ENCODE measurements at regions not wholly inside any gene's neighbourhood (a gene's known extent, or its start where the extent isn't known, plus 50 kb on each side); places are given as distances from the start of the nearest gene placed in this dataset.
"Not testable (repeated sequence)": the region's sequence is repeated elsewhere in the genome, so short reads cannot be mapped to it uniquely, and the experiment has no call there.

DNA sequence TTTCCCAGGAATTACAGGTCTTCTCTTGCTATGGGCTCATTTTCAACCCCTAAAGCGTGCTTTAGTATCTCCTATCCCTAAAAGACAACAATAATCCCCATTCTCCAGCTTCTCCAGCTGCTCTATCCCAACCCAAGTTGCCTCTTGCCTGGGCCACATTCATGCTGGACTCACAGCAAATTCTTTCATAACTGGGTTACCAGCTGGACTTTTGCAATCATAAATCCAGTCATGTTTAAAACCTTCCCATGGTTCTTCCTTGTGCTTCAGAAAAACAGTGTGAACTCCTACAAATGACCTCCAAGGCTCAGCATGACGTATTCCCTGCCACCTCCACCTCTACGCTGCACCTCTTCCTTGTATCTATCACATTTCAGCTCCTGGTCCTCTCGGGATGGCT, 346.9 kb downstream of the GADD45G start:
- H3K36me3 ChIP-seq (ENCODE audit: low read depth), result no peaks in the 10 kb centered on the region
- no peak for ATAC-seq

DNA sequence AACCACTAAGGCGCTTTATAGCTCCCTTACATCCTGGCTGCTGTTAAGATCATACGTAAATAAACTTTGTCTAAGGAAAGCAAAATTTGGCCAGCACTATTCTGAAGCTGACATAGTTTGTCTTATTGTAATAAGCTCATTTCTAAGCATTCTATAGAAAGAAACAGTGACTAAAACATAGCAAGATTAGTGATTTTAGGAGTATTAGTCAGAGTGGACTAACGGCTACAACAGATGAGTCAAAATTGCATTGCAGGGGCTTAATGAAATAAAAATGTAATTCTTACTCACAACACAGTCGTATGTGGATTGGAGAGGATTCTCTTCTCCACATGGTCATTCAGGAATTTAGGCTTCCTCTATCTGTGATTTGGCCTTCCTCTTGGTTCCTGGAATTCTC, 347.6 kb downstream of the GADD45G start:
- Histone ChIP-seq H3K36me3 (ENCODE audit: low read depth) (no peaks in the 10 kb centered on the region), H3K4me1 (ENCODE audit: low read depth) (no peaks in the 10 kb centered on the region), H3K4me3 (no peak overlapping the region), H3K9me3 (no peaks in the 10 kb centered on the region)
- no peak for ATAC-seq
- intact Hi-C loops (cut with DNase I, micrococcal nuclease), result no loop called here
- TF ChIP-seq, protein P1, sequence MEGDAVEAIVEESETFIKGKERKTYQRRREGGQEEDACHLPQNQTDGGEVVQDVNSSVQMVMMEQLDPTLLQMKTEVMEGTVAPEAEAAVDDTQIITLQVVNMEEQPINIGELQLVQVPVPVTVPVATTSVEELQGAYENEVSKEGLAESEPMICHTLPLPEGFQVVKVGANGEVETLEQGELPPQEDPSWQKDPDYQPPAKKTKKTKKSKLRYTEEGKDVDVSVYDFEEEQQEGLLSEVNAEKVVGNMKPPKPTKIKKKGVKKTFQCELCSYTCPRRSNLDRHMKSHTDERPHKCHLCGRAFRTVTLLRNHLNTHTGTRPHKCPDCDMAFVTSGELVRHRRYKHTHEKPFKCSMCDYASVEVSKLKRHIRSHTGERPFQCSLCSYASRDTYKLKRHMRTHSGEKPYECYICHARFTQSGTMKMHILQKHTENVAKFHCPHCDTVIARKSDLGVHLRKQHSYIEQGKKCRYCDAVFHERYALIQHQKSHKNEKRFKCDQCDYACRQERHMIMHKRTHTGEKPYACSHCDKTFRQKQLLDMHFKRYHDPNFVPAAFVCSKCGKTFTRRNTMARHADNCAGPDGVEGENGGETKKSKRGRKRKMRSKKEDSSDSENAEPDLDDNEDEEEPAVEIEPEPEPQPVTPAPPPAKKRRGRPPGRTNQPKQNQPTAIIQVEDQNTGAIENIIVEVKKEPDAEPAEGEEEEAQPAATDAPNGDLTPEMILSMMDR (IDR thresholded peaks at IDR 0.05), result no peak
- DNase-seq, result no peak

More for the DNA sequence above, 346.9 kb downstream of the GADD45G start:
- intact Hi-C loops (cut with DNase I, micrococcal nuclease), result no loop called here
- no peaks in the 10 kb centered on the region for H3K9me3 ChIP-seq
- H3K4me1 ChIP-seq (ENCODE audit: low read depth), result no peaks in the 10 kb centered on the region
- H3K4me3 ChIP-seq, result no peak overlapping the region
- TF ChIP-seq, protein P1 (IDR thresholded peaks at IDR 0.05), result no peak
- no peak for DNase-seq

DNA sequence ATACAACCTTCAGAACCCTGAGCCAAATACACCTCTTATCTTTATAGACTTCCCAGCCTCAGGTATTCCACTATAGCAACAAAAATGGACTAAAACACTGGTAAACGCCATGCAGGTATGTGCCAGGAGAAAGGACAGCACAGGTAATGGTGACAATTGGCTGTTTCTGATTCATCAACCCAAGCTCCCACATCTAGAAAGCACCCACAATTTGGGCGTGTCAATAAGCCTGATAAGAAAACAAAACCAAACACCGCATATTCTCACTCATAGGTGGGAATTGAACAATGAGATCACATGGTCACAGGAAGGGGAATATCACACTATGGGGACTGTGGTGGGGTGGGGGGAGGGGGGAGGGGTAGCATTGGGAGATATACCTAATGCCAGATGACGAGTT, 348.5 kb downstream of the GADD45G start:
- H3K36me3 ChIP-seq (ENCODE audit: low read depth); intact Hi-C loops (cut with DNase I, micrococcal nuclease); ATAC-seq: not testable (repeated sequence)

DNA sequence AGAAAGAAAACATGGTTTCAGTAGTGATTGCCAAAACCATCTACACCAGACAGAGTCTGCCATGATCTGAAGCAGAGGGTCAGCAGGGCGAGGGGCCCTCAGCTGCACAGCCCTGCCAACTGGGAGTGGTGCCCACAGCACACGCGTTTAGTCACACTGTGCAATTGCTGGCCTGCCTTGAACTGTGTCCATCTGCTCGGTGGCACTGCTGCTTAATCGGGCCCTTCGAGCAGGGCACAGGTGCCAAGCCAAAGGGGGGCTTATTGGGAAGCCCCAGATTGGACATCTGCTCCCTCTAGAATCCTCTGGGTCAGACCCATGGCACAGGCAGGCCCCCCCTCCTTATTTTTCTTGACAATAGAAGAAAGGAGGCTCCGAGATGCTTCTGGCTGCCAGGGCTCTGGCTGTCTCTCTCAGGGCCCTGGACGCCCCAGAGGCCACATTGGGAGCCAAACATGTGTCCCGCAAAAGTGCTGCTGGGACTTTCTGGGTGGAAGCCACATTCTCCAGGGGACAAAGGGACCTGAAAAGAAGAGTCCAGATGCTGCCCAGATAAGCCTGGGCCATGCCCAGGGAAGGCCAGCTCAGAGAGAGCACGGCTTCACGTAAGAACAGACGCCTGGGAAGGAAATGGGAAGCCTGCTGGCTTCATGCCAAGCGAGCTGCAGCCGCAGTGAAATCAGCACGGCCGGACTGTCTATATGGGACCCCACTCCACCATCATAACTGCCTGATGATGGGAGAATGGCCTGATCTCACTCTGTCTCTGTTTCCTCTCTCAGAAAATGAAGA, 349.2 kb downstream of the GADD45G start:
- Histone ChIP-seq H3K4me3 (no peak overlapping the region), H3K9me3 (no peaks in the 10 kb centered on the region), H3K36me3 (ENCODE audit: low read depth) (no peaks in the 10 kb centered on the region), H3K4me1 (ENCODE audit: low read depth) (no peaks in the 10 kb centered on the region)
- ATAC-seq, result no peak
- DNase-seq, result no peak
- TF ChIP-seq, protein P1 (IDR thresholded peaks at IDR 0.05), result no peak
- intact Hi-C loops (cut with DNase I, micrococcal nuclease), result no loop called here

More for the DNA sequence above, 348.5 kb downstream of the GADD45G start:
- H3K4me3 ChIP-seq; DNase-seq; H3K4me1 ChIP-seq (ENCODE audit: low read depth); H3K9me3 ChIP-seq: not testable (repeated sequence)

DNA sequence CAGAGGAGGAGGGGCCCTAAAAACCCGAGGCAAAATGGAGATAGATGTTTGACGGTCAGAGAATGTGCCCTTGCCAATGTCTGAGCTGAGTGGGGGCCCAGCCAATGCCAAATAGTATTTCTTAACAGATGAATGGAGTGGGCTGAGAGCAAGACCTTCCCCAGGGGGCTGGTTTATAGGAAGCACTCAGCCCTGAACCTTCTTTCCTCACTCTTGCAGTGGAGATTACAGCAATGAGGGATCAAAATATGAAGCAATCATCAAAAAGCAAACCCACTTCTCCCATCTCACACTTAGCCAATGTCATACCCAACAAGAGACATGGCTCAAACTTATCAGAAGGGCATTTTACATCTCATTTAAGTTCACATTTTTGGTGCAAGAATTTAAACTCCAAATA, 350.3 kb downstream of the GADD45G start:
- no peak for DNase-seq
- ATAC-seq, result no peak

DNA sequence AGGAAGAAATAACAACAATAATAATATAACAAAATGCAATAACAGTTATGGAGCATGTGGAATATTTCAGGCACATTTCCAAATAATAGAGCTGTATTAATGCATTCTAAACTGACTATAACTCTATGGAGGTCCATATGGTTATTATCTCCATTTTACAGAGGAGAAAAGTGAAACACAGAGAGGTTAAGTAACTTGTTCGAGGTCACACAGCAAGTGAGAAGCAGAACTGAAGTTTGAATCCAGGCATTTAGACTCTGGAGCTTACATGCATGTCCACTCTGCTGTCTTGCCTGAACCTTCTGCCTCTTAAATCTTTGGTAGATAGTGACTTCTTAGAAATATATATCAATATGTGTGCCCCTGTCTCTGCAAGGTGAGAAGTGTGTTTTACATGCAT, 350.8 kb downstream of the GADD45G start:
- Histone ChIP-seq H3K9me3 (no peaks in the 10 kb centered on the region), H3K36me3 (ENCODE audit: low read depth) (no peaks in the 10 kb centered on the region), H3K4me1 (ENCODE audit: low read depth) (no peaks in the 10 kb centered on the region), H3K4me3 (no peak overlapping the region)
- DNase-seq, result no peak
- TF ChIP-seq, protein P1 (IDR thresholded peaks at IDR 0.05), result no peak
- intact Hi-C loops (cut with DNase I, micrococcal nuclease), result no loop called here
- no peak for ATAC-seq

More for the DNA sequence above, 350.3 kb downstream of the GADD45G start:
- TF ChIP-seq, protein P1 (IDR thresholded peaks at IDR 0.05), result no peak
- Histone ChIP-seq H3K4me3 (no peak overlapping the region), H3K36me3 (ENCODE audit: low read depth) (no peaks in the 10 kb centered on the region), H3K9me3 (no peaks in the 10 kb centered on the region), H3K4me1 (ENCODE audit: low read depth) (no peaks in the 10 kb centered on the region)
- intact Hi-C loops (cut with DNase I, micrococcal nuclease), result no loop called here
